ENCODE measurements at regions not wholly inside any gene's neighbourhood (a gene's known extent, or its start where the extent isn't known, plus 50 kb on each side); places are given as distances from the start of the nearest gene placed in this dataset.

DNA sequence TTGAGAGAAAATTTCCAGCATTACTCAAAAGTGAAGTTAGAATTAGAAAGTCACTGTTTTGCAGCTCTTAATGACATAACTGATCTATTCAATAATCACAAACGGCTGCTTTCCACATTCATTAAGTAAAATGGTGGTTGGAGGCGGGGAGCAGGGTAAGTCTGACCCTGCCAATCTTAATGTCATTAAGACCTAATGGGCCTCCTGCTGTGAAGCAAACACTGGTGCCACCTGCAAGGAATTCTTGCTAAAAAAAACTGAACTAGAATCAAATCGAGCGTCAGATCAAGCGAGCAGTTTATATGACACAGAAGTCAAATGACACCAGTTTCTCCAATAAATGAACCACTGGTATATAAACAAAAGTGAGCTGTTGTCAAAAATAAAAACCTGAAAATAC lies 351.5 kb downstream of the BRD1 start:
- no peak for DNase-seq (ENCODE audit: low read depth)
- H3K4me3 ChIP-seq (ENCODE audit: control insufficient read depth, low read depth, low read length): no peak overlapping the region
- TF ChIP-seq, protein P1, sequence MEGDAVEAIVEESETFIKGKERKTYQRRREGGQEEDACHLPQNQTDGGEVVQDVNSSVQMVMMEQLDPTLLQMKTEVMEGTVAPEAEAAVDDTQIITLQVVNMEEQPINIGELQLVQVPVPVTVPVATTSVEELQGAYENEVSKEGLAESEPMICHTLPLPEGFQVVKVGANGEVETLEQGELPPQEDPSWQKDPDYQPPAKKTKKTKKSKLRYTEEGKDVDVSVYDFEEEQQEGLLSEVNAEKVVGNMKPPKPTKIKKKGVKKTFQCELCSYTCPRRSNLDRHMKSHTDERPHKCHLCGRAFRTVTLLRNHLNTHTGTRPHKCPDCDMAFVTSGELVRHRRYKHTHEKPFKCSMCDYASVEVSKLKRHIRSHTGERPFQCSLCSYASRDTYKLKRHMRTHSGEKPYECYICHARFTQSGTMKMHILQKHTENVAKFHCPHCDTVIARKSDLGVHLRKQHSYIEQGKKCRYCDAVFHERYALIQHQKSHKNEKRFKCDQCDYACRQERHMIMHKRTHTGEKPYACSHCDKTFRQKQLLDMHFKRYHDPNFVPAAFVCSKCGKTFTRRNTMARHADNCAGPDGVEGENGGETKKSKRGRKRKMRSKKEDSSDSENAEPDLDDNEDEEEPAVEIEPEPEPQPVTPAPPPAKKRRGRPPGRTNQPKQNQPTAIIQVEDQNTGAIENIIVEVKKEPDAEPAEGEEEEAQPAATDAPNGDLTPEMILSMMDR (IDR thresholded peaks at IDR 0.05; ENCODE audit: control insufficient read depth, insufficient read depth, low read depth, low read length, missing control alignments): no peak

GRCh38 chr22:49475253-49475652 lies 352.4 kb downstream of the BRD1 start:
- no peak for DNase-seq (ENCODE audit: low read depth)
- no peak overlapping the region for H3K4me3 ChIP-seq (ENCODE audit: control insufficient read depth, low read depth, low read length)
- TF ChIP-seq, protein P1 (IDR thresholded peaks at IDR 0.05; ENCODE audit: control insufficient read depth, insufficient read depth, low read depth, low read length, missing control alignments): no peak

GRCh38 chr22:49473286-49473685 lies 354.4 kb downstream of the BRD1 start:
- no peak overlapping the region for H3K4me3 ChIP-seq (ENCODE audit: control insufficient read depth, low read depth, low read length)
- no peak for DNase-seq (ENCODE audit: low read depth)
- TF ChIP-seq, protein P1 (IDR thresholded peaks at IDR 0.05; ENCODE audit: control insufficient read depth, insufficient read depth, low read depth, low read length, missing control alignments): no peak

DNA sequence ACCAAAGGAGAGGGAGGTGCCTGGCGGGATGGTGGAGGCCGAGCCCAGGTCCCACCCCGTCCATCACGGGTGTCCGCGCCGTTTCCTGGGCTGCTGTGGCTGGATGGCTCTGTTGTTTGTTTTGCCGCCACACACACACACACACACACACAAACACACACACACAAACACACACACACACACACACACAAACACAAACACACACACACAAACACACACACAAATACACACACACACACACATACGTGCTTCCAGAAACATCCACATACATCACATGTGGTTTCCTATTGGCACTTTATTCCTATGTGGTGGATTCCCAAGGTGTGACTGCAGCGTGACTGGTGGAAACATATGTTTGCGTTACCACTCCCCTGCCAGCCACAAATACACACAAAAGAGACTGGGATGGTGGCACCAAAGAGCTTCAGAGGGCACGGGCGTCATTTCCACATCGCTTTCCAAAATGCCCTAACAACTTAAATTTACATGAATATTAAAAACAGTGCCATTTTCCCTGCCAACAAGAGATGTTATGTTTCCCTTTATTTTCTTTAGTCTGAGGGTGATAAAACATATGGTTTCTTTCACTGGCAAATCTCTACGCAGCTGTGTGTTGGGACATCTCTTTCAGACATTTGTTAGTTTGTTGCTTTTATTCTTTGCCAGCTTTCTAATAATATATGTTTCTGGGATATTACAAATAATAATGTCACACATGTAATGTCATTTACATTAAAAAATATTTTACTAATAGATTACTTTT lies 356.8 kb downstream of the BRD1 start:
- H3K4me3 ChIP-seq (ENCODE audit: control insufficient read depth, low read depth, low read length): no peak overlapping the region
- DNase-seq (ENCODE audit: low read depth): no peak
- TF ChIP-seq, protein P1 (IDR thresholded peaks at IDR 0.05; ENCODE audit: control insufficient read depth, insufficient read depth, low read depth, low read length, missing control alignments): no peak

DNA sequence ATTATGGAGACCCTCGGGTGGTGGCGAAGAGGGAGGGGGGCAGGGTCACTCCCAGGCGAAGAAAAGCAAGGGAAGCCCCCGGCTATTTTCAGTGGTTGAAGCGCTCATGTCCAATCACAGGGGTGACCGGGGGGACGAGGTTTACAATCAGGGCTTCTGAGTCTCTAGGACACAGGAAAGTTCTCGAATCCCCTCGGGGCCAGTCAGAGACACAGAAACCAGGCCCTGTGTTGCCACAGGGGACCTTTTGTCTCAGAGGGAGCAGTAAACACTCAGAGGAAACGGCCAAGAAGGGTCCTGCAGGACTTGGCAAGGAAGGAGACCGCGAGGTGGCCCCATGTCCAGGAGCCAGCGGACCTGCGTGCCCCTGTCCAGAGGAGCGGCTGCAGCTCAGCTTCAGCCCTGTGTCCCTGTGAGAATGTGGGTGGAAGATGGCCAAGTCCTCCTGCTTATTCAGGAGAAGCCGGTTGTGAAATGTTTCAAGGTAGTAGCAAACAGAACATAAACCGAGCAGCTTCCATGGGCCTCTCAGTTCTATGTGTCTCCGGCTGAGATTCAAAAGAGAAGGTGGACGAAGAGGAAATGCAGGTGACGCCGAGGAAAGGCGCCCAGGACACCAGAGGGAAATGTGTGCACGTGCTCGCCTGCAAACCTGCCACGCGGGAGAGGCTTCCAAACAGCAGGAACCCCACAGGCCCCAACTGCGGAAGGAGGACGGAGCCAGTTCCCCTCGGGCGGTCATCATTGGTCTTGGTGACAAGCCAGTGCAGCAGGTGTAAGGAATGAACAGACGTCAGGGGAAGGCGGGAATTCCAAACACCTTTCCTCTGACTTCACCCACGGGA lies 357.6 kb downstream of the BRD1 start:
- DNase-seq (ENCODE audit: low read depth): no peak
- TF ChIP-seq, protein P1 (IDR thresholded peaks at IDR 0.05; ENCODE audit: control insufficient read depth, insufficient read depth, low read depth, low read length, missing control alignments): no peak
- no peak overlapping the region for H3K4me3 ChIP-seq (ENCODE audit: control insufficient read depth, low read depth, low read length)

GRCh38 chr22:49468487-49469198 lies 359.0 kb downstream of the BRD1 start:
- DNase-seq (ENCODE audit: low read depth): no peak
- TF ChIP-seq, protein P1 (IDR thresholded peaks at IDR 0.05; ENCODE audit: control insufficient read depth, insufficient read depth, low read depth, low read length, missing control alignments): no peak
- H3K4me3 ChIP-seq (ENCODE audit: control insufficient read depth, low read depth, low read length): no peak overlapping the region

Measured in AG09309 (cell line).